K562 (cell line): ENCODE measurements at regions not wholly inside any gene's neighbourhood (a gene's known extent, or its start where the extent isn't known, plus 50 kb on each side); places are given as distances from the start of the nearest gene placed in this dataset.

ENCODE experiments used
- ATAC-seq: fragments of 200-7000 bp; cut with Tn5 transposase; 3 replicates; pipeline ENCODE4 v1.9.1; 2020; ENCODE audit warnings: moderate library complexity
- BruUV-seq: library from RNA; stranded (reverse); fragments of 400-500 nt; replicated peaks from 2 replicates; lab custom pipeline; 2021; lab: Mats Ljungman, UMichigan
- CTCF ChIA-PET: fragments of 300-600 bp; formaldehyde crosslinking; extraction: SDS; loops from one replicate; lab custom pipeline; 2021; ENCODE audit warnings: low intra/inter-chr PET ratio; lab: Yijun Ruan, JAX
- POLR2A ChIA-PET: fragments of 300-600, 350-650 bp; sonication (Branson Sonifier 250); formaldehyde crosslinking; extraction: SDS; loops from one replicate; lab custom pipeline; 2021; ENCODE audit warnings: antibody characterized with exemption, inconsistent platforms; lab: Yijun Ruan, JAX
- DNase-seq, 4 experiments: peaks; one replicate each; pipeline versions ENCODE4 v3.0.0 to v3.0.0-alpha.2; 2011 to 2018; ENCODE audit warnings: low spot score in 3 of 4, mixed read lengths in 3 of 4; ENCODE audit errors: extremely low read depth in 1 of 4
- FAIRE-seq: peaks from 2 replicates; lab custom pipeline; 2011; peaks lifted over from hg19 to GRCh38; lab: Jason Lieb, UNC
- H2AFZ ChIP-seq: 2 replicates; pipeline ENCODE4 v1.6.0; 2011; ENCODE audit warnings: low read depth, low read length, control low read depth, inconsistent platforms
- H3K27ac ChIP-seq: fragments of 200-600 bp; 3 replicates; pipeline ENCODE4 v1.8.0; 2011; ENCODE audit warnings: low read depth, mild to moderate bottlenecking, control low read depth, inconsistent platforms, low read length, moderate library complexity, mixed read lengths; ENCODE audit errors: extremely low read depth
- H3K27me3 ChIP-seq, 2 experiments: fragments of 300-600 bp in 1 of 2; 2 replicates in 1 of 2; 3 replicates in 1 of 2; pipeline versions ENCODE4 v1.6.0 to v1.8.0; 2011; ENCODE audit warnings: inconsistent platforms in 2 of 2, low read length in 2 of 2, mild to moderate bottlenecking in 1 of 2, mixed read lengths in 1 of 2, moderate library complexity in 1 of 2; ENCODE audit not compliant: control insufficient read depth in 2 of 2, insufficient read depth in 2 of 2
- H3K36me3 ChIP-seq: fragments of 300-600 bp; 3 replicates; pipeline ENCODE4 v1.8.0; 2011; ENCODE audit warnings: mild to moderate bottlenecking, low read length, inconsistent platforms; ENCODE audit not compliant: control insufficient read depth, insufficient read depth
- H3K4me1 ChIP-seq, 2 experiments: fragments of 200-600 bp in 1 of 2; replicated peaks in 1 of 2; 2 replicates in 1 of 2; 3 replicates in 1 of 2; pipeline versions ENCODE4 v1.5.1 to v1.8.0; 2011; ENCODE audit warnings: inconsistent platforms in 2 of 2, low read length in 2 of 2, mild to moderate bottlenecking in 1 of 2, mixed read lengths in 1 of 2, moderate library complexity in 1 of 2; ENCODE audit not compliant: control insufficient read depth in 2 of 2, insufficient read depth in 2 of 2
- H3K4me2 ChIP-seq: 2 replicates; pipeline ENCODE4 v1.6.1; 2011; ENCODE audit warnings: low read length, control low read depth, inconsistent platforms, mixed read lengths; ENCODE audit not compliant: insufficient read depth
- H3K4me3 ChIP-seq: fragments of 200-600 bp; sonication (generic), shearing (Covaris generic); 2 replicates; pipeline ENCODE4 v1.5.1; 2016; ENCODE audit warnings: control low read depth, inconsistent platforms
- H3K79me2 ChIP-seq: fragments of 200-600 bp; 3 replicates; pipeline ENCODE4 v1.8.0; 2011; ENCODE audit warnings: low read length, inconsistent platforms; ENCODE audit not compliant: control insufficient read depth, insufficient read depth
- H3K9ac ChIP-seq, 2 experiments: 2 replicates each; pipeline versions ENCODE4 v1.6.0 to v1.6.1; 2011; ENCODE audit warnings: low read depth in 2 of 2, low read length in 2 of 2, control low read depth in 1 of 2, inconsistent platforms in 1 of 2, mild to moderate bottlenecking in 1 of 2, mixed read lengths in 1 of 2; ENCODE audit not compliant: insufficient read depth in 1 of 2
- H3K9me1 ChIP-seq: one replicate; pipeline ENCODE4 v1.6.0; 2011; ENCODE audit warnings: inconsistent platforms, mild to moderate bottlenecking, low read length, moderate library complexity; ENCODE audit not compliant: control insufficient read depth, insufficient read depth
- H3K9me3 ChIP-seq: replicated peaks from 2 replicates; pipeline ENCODE4 v1.5.1; 2011; ENCODE audit warnings: low read depth, low read length, inconsistent platforms; ENCODE audit not compliant: control insufficient read depth, insufficient read depth
- H4K20me1 ChIP-seq: replicated peaks from 2 replicates; pipeline ENCODE4 v1.6.1; 2011; ENCODE audit warnings: low read length, inconsistent platforms, mixed read lengths; ENCODE audit not compliant: control insufficient read depth, insufficient read depth
- CHD7 ChIP-seq: fragments of 200-600 bp; sonication (generic); IDR thresholded peaks from one replicate; pipeline ENCODE4 v1.6.1; 2012; ENCODE audit warnings: mild to moderate bottlenecking, low read depth, low read length, inconsistent platforms
- CTCFL ChIP-seq: IDR thresholded peaks from 2 replicates; pipeline ENCODE4 v1.6.1; 2011; ENCODE audit warnings: borderline replicate concordance, low read depth, mild to moderate bottlenecking, moderate library complexity, low read length; ENCODE audit not compliant: insufficient read depth, poor library complexity, severe bottlenecking
- KDM4B ChIP-seq, 2 experiments: fragments of 450-650 bp in 1 of 2; sonication (generic) in 1 of 2; IDR thresholded peaks; 2 replicates each; pipeline ENCODE4 v1.6.1; 2016 to 2017; ENCODE audit warnings: borderline replicate concordance in 2 of 2, antibody characterized with exemption in 1 of 2, low read depth in 1 of 2, mild to moderate bottlenecking in 1 of 2
- KLF13 ChIP-seq: fragments of 450-650 bp; IDR thresholded peaks from 2 replicates; pipeline ENCODE4 v1.6.1; 2016; ENCODE audit warnings: missing genetic modification characterization, low read depth, mild to moderate bottlenecking, missing compliant biosample characterization, moderate library complexity, borderline replicate concordance
- ZNF445 ChIP-seq: fragments of 250-450 bp; sonication (Bioruptor Pico); IDR thresholded peaks from 2 replicates; pipeline ENCODE4 v1.4.0; 2020; ENCODE audit warnings: low read depth, mild to moderate bottlenecking, moderate library complexity
- WGBS: fragments of 100-300 bp; shearing (Covaris generic); methylation state at CpG from one replicate; pipeline ENCODE4 v1.1.6; 2016; ENCODE audit warnings: low coverage, mixed read lengths; ENCODE audit not compliant: insufficient coverage; ENCODE audit errors: missing lambda C conversion rate; 5-methylcytosine and 5-hydroxymethylcytosine counted together
- in situ Hi-C: fragments of 300-500 bp; cut with MboI; formaldehyde crosslinking; loops from 4 replicates; pipeline ENCODE4 v1.15.0; 2018; ENCODE audit warnings: inconsistent platforms, mixed read lengths
- intact Hi-C: fragments of 100-400 bp; cut with micrococcal nuclease; formaldehyde crosslinking; loops from 2 replicates; pipeline ENCODE4 v1.14.2; 2022

GRCh38 chr1:220983877-220984635 lies 104.8 kb downstream of the HLX start:
- BruUV-seq = no TSS peak
- TF ChIP-seq KLF13 (peak; percentile 47; the same call in 1 of the 2 replicates), CHD7 (no peak), CTCFL (peak; percentile 69), KDM4B (IDR thresholded peaks at IDR 0.05; ENCODE audit: borderline replicate concordance in 2 of 2, low read depth in 1 of 2) (no peak), ZNF445 (CRISPR knock-in tag) (no peak)

More at GRCh38 chr1:220983877-220984635, 104.8 kb downstream of the HLX start:
- no peaks in the 10 kb centered on the region for H3K36me3 ChIP-seq
- H2AFZ ChIP-seq = no peak overlapping the region
- H3K9me1 ChIP-seq = no peaks in the 10 kb centered on the region
- peak; percentile 44 for FAIRE-seq
- H3K9ac ChIP-seq = no peak overlapping the region
- intact Hi-C loops = loop anchor here (5.0 kb wide), 1 partner anchor 77 kb away; no protein-coding TSS in a partner anchor
- H3K9me3 ChIP-seq = no peaks in the 10 kb centered on the region
- no peaks in the 10 kb centered on the region for H4K20me1 ChIP-seq
- no peak overlapping the region for H3K27ac ChIP-seq
- peak; percentile 97 for ATAC-seq
- in situ Hi-C loops = no loop called here
- peak in 1 of 4 experiments; percentile 64 for DNase-seq
- WGBS = 13% methylated on average over 19 of the region's 19 CpGs
- no peak overlapping the region for H3K4me2 ChIP-seq
- H3K79me2 ChIP-seq = no peaks in the 10 kb centered on the region
- H3K4me1 ChIP-seq = peaks cover 7% of the 10 kb centered on the region in 2 experiments; a peak in 2 of 5 replicates
- H3K4me3 ChIP-seq = no peak overlapping the region
- no peaks in the 10 kb centered on the region for H3K27me3 ChIP-seq
- POLR2A ChIA-PET = no interaction called here
- CTCF ChIA-PET = no interaction called here
